ENCODE measurements at regions not wholly inside any gene's neighbourhood (a gene's known extent, or its start where the extent isn't known, plus 50 kb on each side); places are given as distances from the start of the nearest gene placed in this dataset.
"Not testable (repeated sequence)": the region's sequence is repeated elsewhere in the genome, so short reads cannot be mapped to it uniquely, and the experiment has no call there.

DNA sequence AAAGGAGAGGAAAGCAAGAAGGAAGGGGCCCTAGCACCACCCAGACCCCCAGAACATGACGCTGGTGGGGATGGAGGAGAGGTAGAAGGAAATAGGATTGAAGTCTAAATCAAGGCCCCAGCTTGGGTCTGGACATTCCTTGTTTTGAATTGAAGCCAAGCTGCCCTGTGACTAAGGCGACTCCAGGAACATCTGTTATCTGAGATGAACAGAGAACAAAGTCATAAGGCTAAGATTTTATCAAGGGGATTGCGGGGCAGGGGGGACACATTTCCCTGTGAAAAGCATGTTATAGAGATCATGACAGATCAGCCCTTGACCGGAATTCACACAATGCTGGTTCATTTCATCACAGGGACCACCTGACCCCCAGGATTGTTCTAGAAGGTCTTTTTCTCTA lies 80.6 kb upstream of the ADGRL1 start (continued):
- 0 out of 4 replicates have a peak, but pooled peaks of 1 of the 2 experiments have one; percentile 43 for TF ChIP-seq HDAC1 (IDR thresholded peaks at IDR 0.05)
- peak in 1 of 2 experiments; percentile 35; a peak in 1 of 4 replicates for TF ChIP-seq TRIM24 (IDR thresholded peaks at IDR 0.05)
- peak; percentile 89 for TF ChIP-seq SMARCA4 (IDR thresholded peaks at IDR 0.05)
- TF ChIP-seq NFIC (IDR thresholded peaks at IDR 0.05) = peak; percentile 78
- peak; percentile 41; the same call in 1 of the 2 replicates for TF ChIP-seq ATF7 (IDR thresholded peaks at IDR 0.05)
- peak; percentile 57 to 65; a peak in 3 of 4 replicates for TF ChIP-seq KDM1A (IDR thresholded peaks at IDR 0.05)
- TF ChIP-seq, protein P1, sequence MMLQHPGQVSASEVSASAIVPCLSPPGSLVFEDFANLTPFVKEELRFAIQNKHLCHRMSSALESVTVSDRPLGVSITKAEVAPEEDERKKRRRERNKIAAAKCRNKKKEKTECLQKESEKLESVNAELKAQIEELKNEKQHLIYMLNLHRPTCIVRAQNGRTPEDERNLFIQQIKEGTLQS (IDR thresholded peaks at IDR 0.05) = peak; percentile 41; the same call in 1 of the 2 replicates
- TF ChIP-seq, protein P1 (CRISPR knock-in tag; conservative IDR thresholded peaks at IDR 0.05) = not testable (repeated sequence)
- peak; percentile 22 for TF ChIP-seq FOS (IDR thresholded peaks at IDR 0.05; ENCODE audit: extremely low read depth, insufficient read length)
- TF ChIP-seq EP300 (IDR thresholded peaks at IDR 0.05; ENCODE audit: low read length) = peak; percentile 69
- peak; percentile 62 for TF ChIP-seq CBFA2T2 (conservative IDR thresholded peaks at IDR 0.05)
- TF ChIP-seq FOSL1 (tag; conservative IDR thresholded peaks at IDR 0.05) = peak; percentile 83
- peak; percentile 93 for TF ChIP-seq ARID1B (IDR thresholded peaks at IDR 0.05)
- TF ChIP-seq CREM (IDR thresholded peaks at IDR 0.05; ENCODE audit: low read depth) = 0 out of 2 replicates have a peak, but pooled peaks have one; percentile 6
- peak; percentile 53; the same call in 1 of the 2 replicates for TF ChIP-seq TOE1 (IDR thresholded peaks at IDR 0.05; ENCODE audit: borderline replicate concordance)
- TF ChIP-seq TOE1, MYC (CRISPR knock-in tag; IDR thresholded peaks at IDR 0.05; ENCODE audit: borderline replicate concordance, low read depth): not testable (repeated sequence)
- TF ChIP-seq FOXJ2 (tag; IDR thresholded peaks at IDR 0.05) = peak; percentile 68
- peak; percentile 66; the same call in 1 of the 2 replicates for TF ChIP-seq MTA1 (IDR thresholded peaks at IDR 0.05; ENCODE audit: borderline replicate concordance)
- TF ChIP-seq MTA2 (IDR thresholded peaks at IDR 0.05; ENCODE audit: low read depth) = peak; percentile 64
- TF ChIP-seq NCOR1 (IDR thresholded peaks at IDR 0.05) = 0 out of 2 replicates have a peak, but pooled peaks have one; percentile 33
- TF ChIP-seq SRF (CRISPR knock-in tag; IDR thresholded peaks at IDR 0.05) = peak in 1 of 2 experiments; percentile 38; a peak in 1 of 4 replicates
- 0 out of 4 replicates have a peak, but pooled peaks of 1 of the 2 experiments have one; percentile 49 for TF ChIP-seq FOXK2 (conservative IDR thresholded peaks at IDR 0.05 in 1 of 2, IDR thresholded peaks at IDR 0.05 in 1 of 2; ENCODE audit: low read depth in 2 of 2)
- peak; percentile 69 for TF ChIP-seq CTBP1 (IDR thresholded peaks at IDR 0.05; ENCODE audit: borderline replicate concordance)
- peak; percentile 6 for TF ChIP-seq MEIS2 (IDR thresholded peaks at IDR 0.05; ENCODE audit: partially characterized antibody)
- 0 out of 4 replicates have a peak, but pooled peaks of 1 of the 2 experiments have one; percentile 39 for TF ChIP-seq MAZ (CRISPR knock-in tag; conservative IDR thresholded peaks at IDR 0.05 in 1 of 2, IDR thresholded peaks at IDR 0.05 in 1 of 2)
- TF ChIP-seq MYC (IDR thresholded peaks at IDR 0.05; ENCODE audit: low read depth, low read length) = peak; percentile 28; the same call in 1 of the 2 replicates
- TF ChIP-seq JUND (IDR thresholded peaks at IDR 0.05; ENCODE audit: borderline replicate concordance, low read depth, low read length) = peak; percentile 61; the same call in 1 of the 2 replicates
- TF ChIP-seq JUND (tag; IDR thresholded peaks at IDR 0.05; ENCODE audit: borderline replicate concordance, low read depth, low read length) = peak; percentile 28; the same call in 1 of the 3 replicates
- peak; percentile 49 for TF ChIP-seq TCF3 (CRISPR knock-in tag; IDR thresholded peaks at IDR 0.05)
- peak in 1 of 2 experiments; percentile 49; a peak in 1 of 4 replicates for TF ChIP-seq TEAD1 (CRISPR knock-in tag; IDR thresholded peaks at IDR 0.05)
- peak; percentile 71 for TF ChIP-seq TAL1 (IDR thresholded peaks at IDR 0.05)
- 0 out of 2 replicates have a peak, but pooled peaks have one; percentile 31 for TF ChIP-seq ZNF766 (CRISPR knock-in tag; conservative IDR thresholded peaks at IDR 0.05)

Measured in K562 (cell line).